ENCODE measurements at regions not wholly inside any gene's neighbourhood (a gene's known extent, or its start where the extent isn't known, plus 50 kb on each side); places are given as distances from the start of the nearest gene placed in this dataset.

- Histone ChIP-seq H4K20me1 (ENCODE audit: insufficient read depth, low read length) (no peaks in the 10 kb centered on the region), H2AFZ (ENCODE audit: low read length) (no peak overlapping the region), H3K36me3 (replicated peaks in 1 of 2; ENCODE audit: control insufficient read depth in 1 of 2, insufficient read depth in 2 of 2, low read length in 2 of 2) (no peaks in the 10 kb centered on the region), H3K9ac (ENCODE audit: insufficient read depth, low read depth, low read length) (no peak overlapping the region), H3K4me1 (ENCODE audit: insufficient read depth, low read length) (no peaks in the 10 kb centered on the region), H3K4me2 (ENCODE audit: low read depth, low read length) (no peak overlapping the region), H3K4me3 (replicated peaks in 1 of 3; ENCODE audit: insufficient read depth in 1 of 3, low read depth in 2 of 3, low read length in 3 of 3) (no peak overlapping the region), H3K9me3 (ENCODE audit: low read length) (no peaks in the 10 kb centered on the region), H3K79me2 (ENCODE audit: insufficient read depth, low read length) (no peaks in the 10 kb centered on the region), H3K27me3 (ENCODE audit: control insufficient read depth in 1 of 2, insufficient read depth in 2 of 2, low read length in 2 of 2) (no peaks in the 10 kb centered on the region), H3K27ac (ENCODE audit: extremely low read length, insufficient read depth, low read length) (no peak overlapping the region)
- DNase-seq (ENCODE audit: low spot score), result no peak
- in situ Hi-C loops (cut with HindIII; ENCODE audit: extremely low pct_ligation_motif_present, low pct_unique_long_range_greater_than_20kb), result no loop called here
- FAIRE-seq, result no peak
- ChIA-PET POLR2A (no interaction called here), CTCF (ENCODE audit: low intra/inter-chr PET ratio, low total read pairs) (no interaction called here)
- ATAC-seq, result no peak
- TF ChIP-seq SMAD3 (CRISPR knock-in tag; IDR thresholded peaks at IDR 0.05), result no peak
- no peak for TF ChIP-seq CHD4 (IDR thresholded peaks at IDR 0.05; ENCODE audit: borderline replicate concordance, low read length)
- no peak for TF ChIP-seq ELK4 (CRISPR knock-in tag; IDR thresholded peaks at IDR 0.05; ENCODE audit: borderline replicate concordance)
- 0% methylated on average over 1 of the region's 1 CpG for WGBS (ENCODE audit: low lambda C conversion rate)
- BruUV-seq (replicated peaks), result no TSS peak
- intact Hi-C loops (cut with micrococcal nuclease; ENCODE audit: unreplicated experiment), result no loop called here
These were observed 68.8 kb downstream of the YIPF5 start for GRCh38 chr5:144101616-144102015.

GRCh38 chr5:144102361-144102760 lies 68.1 kb downstream of the YIPF5 start:
- ChIA-PET CTCF (ENCODE audit: low intra/inter-chr PET ratio, low total read pairs) (no interaction called here), POLR2A (no interaction called here)
- FAIRE-seq, result no peak
- TF ChIP-seq RERE (CRISPR knock-in tag; IDR thresholded peaks at IDR 0.05; ENCODE audit: low read depth), result no peak
- no peak for TF ChIP-seq CC2D1A (CRISPR knock-in tag; IDR thresholded peaks at IDR 0.05)
- TF ChIP-seq HNF1A (IDR thresholded peaks at IDR 0.05; ENCODE audit: low read depth), result no peak
- TF ChIP-seq HNF1A (CRISPR knock-in tag; IDR thresholded peaks at IDR 0.05; ENCODE audit: borderline replicate concordance), result no peak

More at GRCh38 chr5:144102361-144102760, 68.1 kb downstream of the YIPF5 start:
- no peaks in the 10 kb centered on the region for H4K20me1 ChIP-seq (ENCODE audit: insufficient read depth, low read length)
- H2AFZ ChIP-seq (ENCODE audit: low read length), result no peak overlapping the region
- in situ Hi-C loops (cut with HindIII; ENCODE audit: extremely low pct_ligation_motif_present, low pct_unique_long_range_greater_than_20kb), result no loop called here
- H3K4me2 ChIP-seq (ENCODE audit: low read depth, low read length), result no peak overlapping the region
- ATAC-seq, result no peak
- no TSS peak for BruUV-seq (replicated peaks)
- 14% methylated on average over 2 of the region's 2 CpGs for WGBS (ENCODE audit: low lambda C conversion rate)
- H3K9me3 ChIP-seq (ENCODE audit: low read length), result no peaks in the 10 kb centered on the region
- H3K79me2 ChIP-seq (ENCODE audit: insufficient read depth, low read length), result no peaks in the 10 kb centered on the region
- H3K27me3 ChIP-seq (ENCODE audit: control insufficient read depth in 1 of 2, insufficient read depth in 2 of 2, low read length in 2 of 2), result no peaks in the 10 kb centered on the region
- H3K4me3 ChIP-seq (replicated peaks in 1 of 3; ENCODE audit: insufficient read depth in 1 of 3, low read depth in 2 of 3, low read length in 3 of 3), result no peak overlapping the region
- H3K36me3 ChIP-seq (replicated peaks in 1 of 2; ENCODE audit: control insufficient read depth in 1 of 2, insufficient read depth in 2 of 2, low read length in 2 of 2), result no peaks in the 10 kb centered on the region
- intact Hi-C loops (cut with micrococcal nuclease; ENCODE audit: unreplicated experiment), result no loop called here
- DNase-seq (ENCODE audit: low spot score), result no peak
- H3K27ac ChIP-seq (ENCODE audit: extremely low read length, insufficient read depth, low read length), result no peak overlapping the region
- H3K9ac ChIP-seq (ENCODE audit: insufficient read depth, low read depth, low read length), result no peak overlapping the region
- H3K4me1 ChIP-seq (ENCODE audit: insufficient read depth, low read length), result no peaks in the 10 kb centered on the region

Measured in HepG2 (cell line).